ENCODE measurements at regions not wholly inside any gene's neighbourhood (a gene's known extent, or its start where the extent isn't known, plus 50 kb on each side); places are given as distances from the start of the nearest gene placed in this dataset.

DNA sequence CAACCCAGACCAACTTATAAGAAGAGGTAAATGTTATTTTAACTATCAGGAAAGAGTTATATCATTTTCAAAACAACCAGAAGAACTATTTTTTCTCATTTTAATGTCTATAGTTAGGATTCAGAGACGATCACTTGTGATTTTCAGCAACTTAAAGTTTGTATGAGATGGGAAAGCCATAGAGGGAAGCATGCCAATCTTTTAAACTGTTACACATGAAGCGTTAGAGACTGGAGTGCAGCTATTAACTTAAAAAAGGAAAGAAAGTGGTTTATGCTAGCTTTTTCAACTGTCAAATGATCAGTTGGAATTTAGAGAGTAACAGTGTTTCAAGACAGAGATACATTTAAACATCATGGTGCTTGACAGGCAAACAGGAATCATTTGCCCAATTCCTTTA, 91.7 kb upstream of the LPP start:
- no peaks in the 10 kb centered on the region for H3K36me3 Mint-ChIP-seq (ENCODE audit: unreplicated experiment)
- no peak overlapping the region for H3K27ac Mint-ChIP-seq (ENCODE audit: unreplicated experiment)

DNA sequence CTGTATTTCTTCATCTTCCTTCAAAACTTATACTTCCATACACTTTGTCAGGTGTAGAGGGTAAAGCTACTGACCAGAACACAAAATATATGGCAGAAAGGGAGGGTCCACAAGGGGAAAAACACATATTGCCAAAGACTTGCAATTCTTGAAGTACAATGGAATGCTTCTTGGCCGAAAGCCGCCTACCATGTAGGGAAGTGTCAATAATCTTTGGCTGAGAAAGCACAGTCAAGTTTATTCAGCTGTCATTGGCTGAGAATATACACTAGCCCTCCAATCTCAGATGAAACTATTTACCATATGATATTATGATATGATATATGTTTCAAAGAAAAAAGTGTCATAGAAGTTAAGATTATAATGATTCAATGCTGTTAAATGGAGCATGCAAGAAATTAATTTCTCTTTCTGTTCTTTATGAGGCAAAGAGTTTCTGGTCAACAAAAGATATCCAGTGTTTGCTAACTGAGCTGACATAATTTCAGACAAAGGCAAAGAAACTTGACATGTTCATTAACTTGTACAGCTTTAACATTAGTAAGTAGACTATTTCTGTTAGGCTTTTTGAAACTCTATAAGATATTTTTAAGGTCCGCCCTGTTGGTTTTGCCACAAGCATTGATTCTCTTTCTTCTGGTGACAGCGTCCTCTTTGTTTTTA, 89.0 kb upstream of the LPP start:
- no peaks in the 10 kb centered on the region for H3K36me3 Mint-ChIP-seq (ENCODE audit: unreplicated experiment)
- no peak overlapping the region for H3K4me3 Mint-ChIP-seq (ENCODE audit: unreplicated experiment)
- TF ChIP-seq, protein P1, sequence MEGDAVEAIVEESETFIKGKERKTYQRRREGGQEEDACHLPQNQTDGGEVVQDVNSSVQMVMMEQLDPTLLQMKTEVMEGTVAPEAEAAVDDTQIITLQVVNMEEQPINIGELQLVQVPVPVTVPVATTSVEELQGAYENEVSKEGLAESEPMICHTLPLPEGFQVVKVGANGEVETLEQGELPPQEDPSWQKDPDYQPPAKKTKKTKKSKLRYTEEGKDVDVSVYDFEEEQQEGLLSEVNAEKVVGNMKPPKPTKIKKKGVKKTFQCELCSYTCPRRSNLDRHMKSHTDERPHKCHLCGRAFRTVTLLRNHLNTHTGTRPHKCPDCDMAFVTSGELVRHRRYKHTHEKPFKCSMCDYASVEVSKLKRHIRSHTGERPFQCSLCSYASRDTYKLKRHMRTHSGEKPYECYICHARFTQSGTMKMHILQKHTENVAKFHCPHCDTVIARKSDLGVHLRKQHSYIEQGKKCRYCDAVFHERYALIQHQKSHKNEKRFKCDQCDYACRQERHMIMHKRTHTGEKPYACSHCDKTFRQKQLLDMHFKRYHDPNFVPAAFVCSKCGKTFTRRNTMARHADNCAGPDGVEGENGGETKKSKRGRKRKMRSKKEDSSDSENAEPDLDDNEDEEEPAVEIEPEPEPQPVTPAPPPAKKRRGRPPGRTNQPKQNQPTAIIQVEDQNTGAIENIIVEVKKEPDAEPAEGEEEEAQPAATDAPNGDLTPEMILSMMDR (IDR thresholded peaks at IDR 0.05; ENCODE audit: partially characterized antibody, unreplicated experiment) = no peak
- DNase-seq = no peak
- H3K27ac Mint-ChIP-seq (ENCODE audit: unreplicated experiment) = no peak overlapping the region
- H3K27me3 Mint-ChIP-seq (ENCODE audit: unreplicated experiment) = peaks cover 2% of the 10 kb centered on the region
- peaks cover 2% of the 10 kb centered on the region for H3K9me3 Mint-ChIP-seq (ENCODE audit: unreplicated experiment)
- no peaks in the 10 kb centered on the region for H3K4me1 Mint-ChIP-seq (ENCODE audit: low read depth, unreplicated experiment)

More for the DNA sequence above, 91.7 kb upstream of the LPP start:
- no peak overlapping the region for H3K4me3 Mint-ChIP-seq (ENCODE audit: unreplicated experiment)
- no peaks in the 10 kb centered on the region for H3K4me1 Mint-ChIP-seq (ENCODE audit: low read depth, unreplicated experiment)
- TF ChIP-seq, protein P1 (IDR thresholded peaks at IDR 0.05; ENCODE audit: partially characterized antibody, unreplicated experiment) = no peak
- H3K9me3 Mint-ChIP-seq (ENCODE audit: unreplicated experiment) = peaks cover 2% of the 10 kb centered on the region
- no peak for DNase-seq
- H3K27me3 Mint-ChIP-seq (ENCODE audit: unreplicated experiment) = peaks cover 2% of the 10 kb centered on the region

DNA sequence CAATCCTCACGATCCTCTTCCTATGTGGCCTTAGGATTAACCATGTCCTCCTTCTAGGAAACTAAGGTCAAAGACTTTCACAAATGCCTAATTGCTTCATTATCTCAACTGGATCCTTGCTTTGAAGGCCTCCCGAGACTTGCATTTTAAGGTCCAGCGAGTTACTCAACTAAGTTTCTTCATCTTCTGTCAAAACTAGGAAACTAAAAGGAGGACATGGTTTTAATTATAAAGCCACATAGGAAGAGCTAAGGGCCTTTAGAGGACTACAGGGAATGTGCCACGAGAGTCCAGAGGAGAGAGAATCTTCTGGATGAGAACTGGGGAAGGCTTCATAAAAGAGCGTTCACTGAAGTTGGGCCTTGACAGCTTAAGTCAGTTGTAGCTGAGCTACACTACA, 87.8 kb upstream of the LPP start:
- no peaks in the 10 kb centered on the region for H3K36me3 Mint-ChIP-seq (ENCODE audit: unreplicated experiment)
- no peak overlapping the region for H3K4me3 Mint-ChIP-seq (ENCODE audit: unreplicated experiment)
- DNase-seq = no peak
- H3K9me3 Mint-ChIP-seq (ENCODE audit: unreplicated experiment) = peaks cover 2% of the 10 kb centered on the region
- no peaks in the 10 kb centered on the region for H3K4me1 Mint-ChIP-seq (ENCODE audit: low read depth, unreplicated experiment)
- peaks cover 2% of the 10 kb centered on the region for H3K27me3 Mint-ChIP-seq (ENCODE audit: unreplicated experiment)
- TF ChIP-seq, protein P1 (IDR thresholded peaks at IDR 0.05; ENCODE audit: partially characterized antibody, unreplicated experiment) = no peak
- no peak overlapping the region for H3K27ac Mint-ChIP-seq (ENCODE audit: unreplicated experiment)

DNA sequence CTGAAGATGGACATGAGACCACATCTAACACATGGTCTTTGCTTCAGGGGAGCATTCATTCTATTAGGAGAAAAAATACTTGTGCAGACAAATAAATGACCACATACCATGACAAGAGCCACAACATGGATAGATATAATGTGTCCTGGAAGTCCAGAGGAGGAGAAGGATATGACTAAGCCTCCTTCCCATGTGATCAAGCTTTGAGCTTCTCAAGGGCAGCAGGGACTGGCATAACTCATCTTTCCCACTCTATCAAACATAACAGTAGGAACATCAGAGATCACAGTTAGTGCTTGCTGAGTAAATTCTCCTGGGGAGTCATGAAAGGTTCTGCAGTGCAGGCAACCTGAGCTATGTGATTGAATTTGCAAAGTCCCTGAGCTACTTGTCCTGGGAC, 86.0 kb upstream of the LPP start:
- Mint-ChIP-seq H3K9me3 (ENCODE audit: unreplicated experiment) (peaks cover 2% of the 10 kb centered on the region), H3K27ac (ENCODE audit: unreplicated experiment) (no peak overlapping the region), H3K4me3 (ENCODE audit: unreplicated experiment) (no peak overlapping the region), H3K36me3 (ENCODE audit: unreplicated experiment) (no peaks in the 10 kb centered on the region), H3K4me1 (ENCODE audit: low read depth, unreplicated experiment) (no peaks in the 10 kb centered on the region), H3K27me3 (ENCODE audit: unreplicated experiment) (peaks cover 2% of the 10 kb centered on the region)
- DNase-seq = no peak
- TF ChIP-seq, protein P1 (IDR thresholded peaks at IDR 0.05; ENCODE audit: partially characterized antibody, unreplicated experiment) = no peak

DNA sequence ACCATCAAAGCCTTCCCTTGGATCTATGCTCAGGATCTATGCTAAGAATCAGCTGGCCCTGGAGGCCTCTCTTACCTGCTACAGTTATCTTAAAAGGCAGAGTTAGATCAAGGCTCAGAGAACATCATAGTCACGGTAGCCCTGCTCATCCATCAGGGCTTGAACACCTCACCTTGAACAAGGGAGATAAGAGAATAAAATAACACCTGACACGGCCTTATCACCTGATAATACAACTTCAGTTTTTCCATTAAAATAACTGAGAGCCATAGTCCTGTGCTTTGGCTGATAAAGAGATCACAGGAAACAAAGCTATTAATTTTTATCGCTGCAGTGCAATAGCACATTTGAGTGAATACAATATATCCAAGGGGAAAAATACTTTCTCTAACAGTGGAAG, 85.6 kb upstream of the LPP start:
- Mint-ChIP-seq H3K36me3 (ENCODE audit: unreplicated experiment) (no peaks in the 10 kb centered on the region), H3K4me1 (ENCODE audit: low read depth, unreplicated experiment) (no peaks in the 10 kb centered on the region), H3K4me3 (ENCODE audit: unreplicated experiment) (no peak overlapping the region), H3K27me3 (ENCODE audit: unreplicated experiment) (peaks cover 2% of the 10 kb centered on the region), H3K9me3 (ENCODE audit: unreplicated experiment) (peaks cover 2% of the 10 kb centered on the region), H3K27ac (ENCODE audit: unreplicated experiment) (no peak overlapping the region)
- no peak for DNase-seq
- TF ChIP-seq, protein P1 (IDR thresholded peaks at IDR 0.05; ENCODE audit: partially characterized antibody, unreplicated experiment) = no peak

Data from glutamatergic neuron (in vitro differentiated cells).